IMR-90 (cell line): ENCODE measurements at regions not wholly inside any gene's neighbourhood (a gene's known extent, or its start where the extent isn't known, plus 50 kb on each side); places are given as distances from the start of the nearest gene placed in this dataset.

ENCODE experiments used
- ATAC-seq: fragments of 200-7000 bp; cut with Tn5 transposase; 2 replicates; pipeline ENCODE4 v1.9.1; 2020; ENCODE audit warnings: low read depth, mild to moderate bottlenecking, moderate library complexity
- BruUV-seq: library from RNA; stranded (reverse); fragments of 400-500 nt; replicated peaks from 2 replicates; lab custom pipeline; 2021; lab: Mats Ljungman, UMichigan
- CTCF ChIA-PET: fragments of 300-600 bp; formaldehyde crosslinking; extraction: SDS; loops from one replicate; lab custom pipeline; 2021; ENCODE audit warnings: antibody characterized with exemption; lab: Yijun Ruan, JAX
- POLR2A ChIA-PET: fragments of 300-600 bp; sonication (Branson Sonifier 250); formaldehyde crosslinking; loops from one replicate; lab custom pipeline; 2022; ENCODE audit warnings: antibody characterized with exemption; ENCODE audit not compliant: unreplicated experiment; lab: Charles Lee
- DNase-seq: peaks from one replicate; pipeline ENCODE4 v3.0.0; 2013
- H2AFZ ChIP-seq: replicated peaks from 2 replicates; pipeline ENCODE3; 2013; ENCODE audit warnings: low read length, mild to moderate bottlenecking; ENCODE audit not compliant: poor library complexity
- H2AK5ac ChIP-seq: 2 replicates; pipeline ENCODE4 v1.6.1; 2013; ENCODE audit warnings: low read depth, low read length, inconsistent platforms
- H2AK9ac ChIP-seq: replicated peaks from 2 replicates; pipeline ENCODE3; 2013; ENCODE audit warnings: mild to moderate bottlenecking, low read depth, low read length, moderate library complexity; ENCODE audit not compliant: poor library complexity
- H2BK120ac ChIP-seq: 2 replicates; pipeline ENCODE4 v1.6.1; 2013; ENCODE audit warnings: low read depth, low read length, inconsistent platforms
- H2BK15ac ChIP-seq: 3 replicates; pipeline ENCODE4 v1.6.1; 2013; ENCODE audit warnings: low read depth, low read length, inconsistent platforms
- H2BK20ac ChIP-seq: 2 replicates; pipeline ENCODE4 v1.6.1; 2013; ENCODE audit warnings: low read depth, mild to moderate bottlenecking, inconsistent platforms, low read length, moderate library complexity
- H2BK5ac ChIP-seq: 2 replicates; pipeline ENCODE4 v1.6.1; 2013; ENCODE audit warnings: mild to moderate bottlenecking, low read depth, low read length, inconsistent platforms; ENCODE audit not compliant: poor library complexity, severe bottlenecking
- H3K14ac ChIP-seq: replicated peaks from 2 replicates; pipeline ENCODE4 v1.6.1; 2013; ENCODE audit warnings: low read depth, low read length, inconsistent platforms
- H3K18ac ChIP-seq: 2 replicates; pipeline ENCODE4 v1.6.1; 2013; ENCODE audit warnings: low read depth, low read length, control low read depth
- H3K23ac ChIP-seq: 2 replicates; pipeline ENCODE4 v1.6.1; 2013; ENCODE audit warnings: low read depth, low read length, inconsistent platforms
- H3K27ac ChIP-seq: 2 replicates; pipeline ENCODE4 v1.5.1; 2013; ENCODE audit warnings: mild to moderate bottlenecking, control low read depth, low read length; ENCODE audit not compliant: insufficient read depth
- H3K27me3 ChIP-seq: 2 replicates; pipeline ENCODE4 v1.6.1; 2013; ENCODE audit warnings: low read length; ENCODE audit not compliant: control insufficient read depth, insufficient read depth
- H3K36me3 ChIP-seq: 2 replicates; pipeline ENCODE4 v1.6.1; 2013; ENCODE audit warnings: low read length, mixed read lengths; ENCODE audit not compliant: control insufficient read depth, insufficient read depth
- H3K4ac ChIP-seq: 2 replicates; pipeline ENCODE4 v1.6.1; 2013; ENCODE audit warnings: low read depth, low read length, inconsistent platforms
- H3K4me1 ChIP-seq: 2 replicates; pipeline ENCODE4 v1.6.1; 2013; ENCODE audit warnings: low read length, mixed read lengths; ENCODE audit not compliant: control insufficient read depth, insufficient read depth
- H3K4me2 ChIP-seq: 2 replicates; pipeline ENCODE4 v1.6.1; 2013; ENCODE audit warnings: low read depth, mild to moderate bottlenecking, control low read depth, low read length, moderate library complexity
- H3K4me3 ChIP-seq: 2 replicates; pipeline ENCODE4 v1.5.1; 2013; ENCODE audit warnings: low read depth, mild to moderate bottlenecking, control low read depth, low read length, moderate library complexity; ENCODE audit not compliant: insufficient read depth
- H3K56ac ChIP-seq: 2 replicates; pipeline ENCODE4 v1.6.1; 2013; ENCODE audit warnings: low read length, inconsistent platforms; ENCODE audit not compliant: insufficient read depth; ENCODE audit errors: extremely low read depth
- H3K79me1 ChIP-seq, 2 experiments: 2 replicates each; pipeline ENCODE4 v1.6.1; 2013; ENCODE audit warnings: low read length in 2 of 2, inconsistent platforms in 1 of 2, low read depth in 1 of 2
- H3K9ac ChIP-seq: 2 replicates; pipeline ENCODE4 v1.6.1; 2013; ENCODE audit warnings: low read depth, low read length, control low read depth
- H3K9me1 ChIP-seq: 2 replicates; pipeline ENCODE4 v1.6.1; 2013; ENCODE audit warnings: low read length, inconsistent platforms; ENCODE audit not compliant: insufficient read depth
- H3K9me3 ChIP-seq: 2 replicates; pipeline ENCODE4 v1.6.1; 2013; ENCODE audit warnings: low read length; ENCODE audit not compliant: control insufficient read depth, insufficient read depth
- H4K20me1 ChIP-seq: 2 replicates; pipeline ENCODE4 v1.6.1; 2013; ENCODE audit warnings: low read length, inconsistent platforms; ENCODE audit not compliant: insufficient read depth
- H4K5ac ChIP-seq: 2 replicates; pipeline ENCODE4 v1.6.1; 2013; ENCODE audit warnings: mild to moderate bottlenecking, low read depth, low read length, control low read depth
- H4K8ac ChIP-seq, 2 experiments: 2 replicates each; pipeline ENCODE4 v1.6.1; 2013; ENCODE audit warnings: low read depth in 2 of 2, low read length in 2 of 2, control low read depth in 1 of 2, inconsistent platforms in 1 of 2
- H4K91ac ChIP-seq: 2 replicates; pipeline ENCODE4 v1.6.1; 2013; ENCODE audit warnings: low read depth, low read length, inconsistent platforms; ENCODE audit not compliant: insufficient read depth
- FOS ChIP-seq: fragments of 150-350 bp; IDR thresholded peaks from 2 replicates; pipeline ENCODE4 v1.6.1; 2016; ENCODE audit warnings: low read depth, low read length
- MAFK ChIP-seq: IDR thresholded peaks from 2 replicates; pipeline ENCODE4 v1.6.1; 2012; ENCODE audit warnings: low read depth, low read length, improper control_type of control experiment
- NFE2L2 ChIP-seq: fragments of 150-350 bp; IDR thresholded peaks from 2 replicates; pipeline ENCODE4 v1.6.1; 2016; ENCODE audit warnings: low read depth, mild to moderate bottlenecking, low read length
- POLR2A ChIP-seq: IDR thresholded peaks from 2 replicates; pipeline ENCODE4 v1.6.1; 2012; ENCODE audit warnings: mild to moderate bottlenecking, low read depth, low read length
- RAD21 ChIP-seq: IDR thresholded peaks from 2 replicates; pipeline ENCODE4 v1.6.1; 2012; ENCODE audit warnings: low read length, improper control_type of control experiment
- RCOR1 ChIP-seq: IDR thresholded peaks from 2 replicates; pipeline ENCODE4 v1.6.1; 2012; ENCODE audit warnings: mild to moderate bottlenecking, low read length, improper control_type of control experiment; ENCODE audit not compliant: insufficient replicate concordance
- WGBS, 2 experiments: methylation state at CpG; one replicate each; pipeline versions ENCODE4 v1.1.5 to v1.1.7; 2013; ENCODE audit warnings: missing lambda C conversion rate in 2 of 2; ENCODE audit not compliant: insufficient read length in 1 of 2; ENCODE audit errors: extremely low coverage in 2 of 2; 5-methylcytosine and 5-hydroxymethylcytosine counted together
- dilution Hi-C: fragments of 300-500 bp; cut with HindIII; formaldehyde crosslinking; loops from one replicate; pipeline ENCODE4 v1.14.3; 2018; ENCODE audit warnings: low sequenced_read_pairs; ENCODE audit not compliant: unreplicated experiment
- in situ Hi-C: fragments of 300-500 bp; cut with MboI; formaldehyde crosslinking; loops from 3 replicates; pipeline ENCODE4 v1.14.3; 2019; ENCODE audit warnings: low sequenced_read_pairs, inconsistent platforms, mixed read lengths
- intact Hi-C: fragments of 100-400 bp; cut with micrococcal nuclease; formaldehyde crosslinking; loops from 2 replicates; pipeline ENCODE4 v1.10.0; 2022
- TF ChIP-seq, protein P1 (sequence below): conservative IDR thresholded peaks from 2 replicates; pipeline ENCODE4 v1.5.1; 2012; ENCODE audit warnings: mild to moderate bottlenecking, low read depth, low read length, improper control_type of control experiment

DNA sequence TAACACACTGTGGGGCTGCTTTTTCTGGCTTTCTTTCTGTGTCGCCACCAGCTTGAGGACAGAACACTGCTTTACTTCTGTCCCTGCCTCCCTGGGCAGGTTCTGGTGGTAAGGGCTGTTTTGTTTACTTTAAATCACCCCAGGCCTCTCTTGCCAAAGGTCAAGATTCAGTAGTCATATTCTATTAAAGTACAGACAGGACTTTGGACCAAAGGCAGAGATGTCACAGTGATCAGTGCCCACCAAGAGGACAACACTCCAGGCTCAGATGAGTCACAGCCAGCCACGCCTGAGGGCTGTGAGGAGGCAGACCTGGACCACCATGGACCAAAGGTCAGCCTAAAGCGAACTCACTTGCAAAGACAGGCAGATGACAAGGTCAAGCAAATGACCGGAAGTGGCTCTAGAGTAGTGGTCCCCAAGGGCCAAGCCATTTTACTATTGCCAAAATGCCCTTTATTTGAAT lies 200.0 kb downstream of the RHOU start:
- H4K5ac ChIP-seq, result no peak overlapping the region
- H3K4me1 ChIP-seq, result no peaks in the 10 kb centered on the region
- no TSS peak for BruUV-seq
- no peak overlapping the region for H3K18ac ChIP-seq
- DNase-seq (no peak), ATAC-seq (no peak)
- ChIA-PET CTCF (no interaction called here), POLR2A (no interaction called here)
- H3K36me3 ChIP-seq, result no peaks in the 10 kb centered on the region
- no peak for TF ChIP-seq RAD21
- no peak for TF ChIP-seq POLR2A
- no peak for TF ChIP-seq FOS
- no peak for TF ChIP-seq NFE2L2
- TF ChIP-seq, protein P1, sequence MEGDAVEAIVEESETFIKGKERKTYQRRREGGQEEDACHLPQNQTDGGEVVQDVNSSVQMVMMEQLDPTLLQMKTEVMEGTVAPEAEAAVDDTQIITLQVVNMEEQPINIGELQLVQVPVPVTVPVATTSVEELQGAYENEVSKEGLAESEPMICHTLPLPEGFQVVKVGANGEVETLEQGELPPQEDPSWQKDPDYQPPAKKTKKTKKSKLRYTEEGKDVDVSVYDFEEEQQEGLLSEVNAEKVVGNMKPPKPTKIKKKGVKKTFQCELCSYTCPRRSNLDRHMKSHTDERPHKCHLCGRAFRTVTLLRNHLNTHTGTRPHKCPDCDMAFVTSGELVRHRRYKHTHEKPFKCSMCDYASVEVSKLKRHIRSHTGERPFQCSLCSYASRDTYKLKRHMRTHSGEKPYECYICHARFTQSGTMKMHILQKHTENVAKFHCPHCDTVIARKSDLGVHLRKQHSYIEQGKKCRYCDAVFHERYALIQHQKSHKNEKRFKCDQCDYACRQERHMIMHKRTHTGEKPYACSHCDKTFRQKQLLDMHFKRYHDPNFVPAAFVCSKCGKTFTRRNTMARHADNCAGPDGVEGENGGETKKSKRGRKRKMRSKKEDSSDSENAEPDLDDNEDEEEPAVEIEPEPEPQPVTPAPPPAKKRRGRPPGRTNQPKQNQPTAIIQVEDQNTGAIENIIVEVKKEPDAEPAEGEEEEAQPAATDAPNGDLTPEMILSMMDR, result no peak
- no peak for TF ChIP-seq MAFK
- TF ChIP-seq RCOR1, result no peak
- no peaks in the 10 kb centered on the region for H3K9me1 ChIP-seq
- no peak overlapping the region for H3K4me3 ChIP-seq
- no peak overlapping the region for H2AK5ac ChIP-seq
- no peak overlapping the region for H2BK15ac ChIP-seq
- 65% methylated on average over 2 of the region's 4 CpGs; no CpG with 5 or more reads in 1 of the 2 experiments for WGBS, 2 experiments
- no peaks in the 10 kb centered on the region for H3K79me1 ChIP-seq
- H2BK20ac ChIP-seq, result no peak overlapping the region
- no peak overlapping the region for H3K27ac ChIP-seq
- in situ Hi-C loops, result no loop called here
- H4K20me1 ChIP-seq, result no peaks in the 10 kb centered on the region
- H3K27me3 ChIP-seq, result peaks cover 15% of the 10 kb centered on the region; the same call in 1 of the 2 replicates
- dilution Hi-C loops, result no loop called here
- H3K9ac ChIP-seq, result no peak overlapping the region
- peak overlapping the region; percentile 41 for H2AFZ ChIP-seq
- no peak overlapping the region for H2BK5ac ChIP-seq
- no peak overlapping the region for H3K14ac ChIP-seq
- H4K8ac ChIP-seq, result no peak overlapping the region
- H2AK9ac ChIP-seq, result no peak overlapping the region
- H4K91ac ChIP-seq, result no peak overlapping the region
- H3K23ac ChIP-seq, result no peak overlapping the region
- H3K9me3 ChIP-seq, result no peaks in the 10 kb centered on the region
- intact Hi-C loops, result no loop called here
- no peak overlapping the region for H3K4ac ChIP-seq
- no peak overlapping the region for H3K56ac ChIP-seq
- no peak overlapping the region for H2BK120ac ChIP-seq
- no peak overlapping the region for H3K4me2 ChIP-seq
